NT2/D1 (cell line): ENCODE measurements at regions not wholly inside any gene's neighbourhood (a gene's known extent, or its start where the extent isn't known, plus 50 kb on each side); places are given as distances from the start of the nearest gene placed in this dataset.

Experiments used
- DNase-seq: peaks from one replicate; pipeline ENCODE4 v3.0.0-alpha.2; 2011; ENCODE audit warnings: low read depth, low spot score
- H3K27me3 ChIP-seq: 2 replicates; pipeline ENCODE4 v1.6.0; 2011; ENCODE audit warnings: mild to moderate bottlenecking; ENCODE audit not compliant: insufficient read length, insufficient read depth
- H3K36me3 ChIP-seq: 2 replicates; pipeline ENCODE4 v1.6.1; 2011; ENCODE audit warnings: mild to moderate bottlenecking, low read length, mixed read lengths; ENCODE audit not compliant: insufficient read depth, insufficient read length
- H3K4me1 ChIP-seq: 2 replicates; pipeline ENCODE4 v1.5.1; 2011; ENCODE audit not compliant: insufficient read depth, insufficient read length
- H3K4me3 ChIP-seq: 2 replicates; pipeline ENCODE4 v1.5.1; 2011; ENCODE audit warnings: low read depth; ENCODE audit not compliant: insufficient read length
- H3K9ac ChIP-seq: 2 replicates; pipeline ENCODE4 v1.6.0; 2011; ENCODE audit warnings: low read depth; ENCODE audit not compliant: insufficient read length
- H3K9me3 ChIP-seq: 2 replicates; pipeline ENCODE4 v1.5.1; 2011; ENCODE audit warnings: mild to moderate bottlenecking, low read length; ENCODE audit not compliant: insufficient read depth
- SUZ12 ChIP-seq: IDR thresholded peaks from 2 replicates; pipeline ENCODE4 v1.6.1; 2011; ENCODE audit not compliant: insufficient read length, insufficient read depth; ENCODE audit errors: extremely low read depth
- YY1 ChIP-seq: IDR thresholded peaks from 2 replicates; pipeline ENCODE4 v1.6.1; 2011; ENCODE audit not compliant: insufficient read length, insufficient read depth
- ZNF274 ChIP-seq: IDR thresholded peaks from 2 replicates; pipeline ENCODE4 v1.6.1; 2011; ENCODE audit warnings: mild to moderate bottlenecking, low read depth, low read length

GRCh38 chr9:88274078-88274477 is 114.2 kb upstream of the SPIN1 start:
- no peak for TF ChIP-seq ZNF274
- no peak for TF ChIP-seq YY1
- no peak for TF ChIP-seq SUZ12
- no peak overlapping the region for H3K9ac ChIP-seq
- no peak for DNase-seq
- no peaks in the 10 kb centered on the region for H3K9me3 ChIP-seq
- no peak overlapping the region for H3K4me3 ChIP-seq
- H3K4me1 ChIP-seq, result peaks cover 7% of the 10 kb centered on the region
- H3K27me3 ChIP-seq, result no peaks in the 10 kb centered on the region
- no peaks in the 10 kb centered on the region for H3K36me3 ChIP-seq

- TF ChIP-seq SUZ12, result no peak
- TF ChIP-seq ZNF274, result no peak
- TF ChIP-seq YY1, result no peak
- Histone ChIP-seq H3K9ac (no peak overlapping the region), H3K9me3 (no peaks in the 10 kb centered on the region), H3K4me3 (no peak overlapping the region), H3K36me3 (no peaks in the 10 kb centered on the region), H3K4me1 (peaks cover 7% of the 10 kb centered on the region), H3K27me3 (no peaks in the 10 kb centered on the region)
- no peak for DNase-seq
Observed at GRCh38 chr9:88272986-88273385, 115.3 kb upstream of the SPIN1 start.

GRCh38 chr9:88270413-88270812 is 117.8 kb upstream of the SPIN1 start:
- Histone ChIP-seq H3K36me3 (no peaks in the 10 kb centered on the region), H3K27me3 (no peaks in the 10 kb centered on the region), H3K4me3 (no peak overlapping the region), H3K9me3 (no peaks in the 10 kb centered on the region), H3K4me1 (peaks cover 5% of the 10 kb centered on the region), H3K9ac (no peak overlapping the region)
- TF ChIP-seq YY1 (no peak), SUZ12 (no peak)
- DNase-seq, result no peak

- Histone ChIP-seq H3K9ac (no peak overlapping the region), H3K4me1 (peaks cover 5% of the 10 kb centered on the region), H3K4me3 (no peak overlapping the region), H3K36me3 (no peaks in the 10 kb centered on the region), H3K9me3 (no peaks in the 10 kb centered on the region), H3K27me3 (no peaks in the 10 kb centered on the region)
- TF ChIP-seq YY1 (no peak), SUZ12 (no peak), ZNF274 (no peak)
- no peak for DNase-seq
Observed at GRCh38 chr9:88268886-88269285, 119.4 kb upstream of the SPIN1 start.

GRCh38 chr9:88267283-88267682 is 121.0 kb upstream of the SPIN1 start:
- no peaks in the 10 kb centered on the region for H3K27me3 ChIP-seq
- no peaks in the 10 kb centered on the region for H3K4me1 ChIP-seq
- no peak for DNase-seq
- H3K9me3 ChIP-seq, result no peaks in the 10 kb centered on the region
- TF ChIP-seq ZNF274, result no peak
- TF ChIP-seq YY1, result no peak
- TF ChIP-seq SUZ12, result no peak
- no peak overlapping the region for H3K9ac ChIP-seq
- no peak overlapping the region for H3K4me3 ChIP-seq
- no peaks in the 10 kb centered on the region for H3K36me3 ChIP-seq

- no peak for TF ChIP-seq SUZ12
- no peak for TF ChIP-seq ZNF274
- TF ChIP-seq YY1, result no peak
- Histone ChIP-seq H3K27me3 (no peaks in the 10 kb centered on the region), H3K9me3 (no peaks in the 10 kb centered on the region), H3K9ac (no peak overlapping the region), H3K4me1 (no peaks in the 10 kb centered on the region), H3K36me3 (no peaks in the 10 kb centered on the region), H3K4me3 (no peak overlapping the region)
- no peak for DNase-seq
Observed at GRCh38 chr9:88266416-88266815, 121.8 kb upstream of the SPIN1 start.

- no peak for TF ChIP-seq SUZ12
- TF ChIP-seq YY1, result no peak
- TF ChIP-seq ZNF274, result no peak
Observed at GRCh38 chr9:88259001-88259400, 120.7 kb upstream of the SPATA31C2 start.

More at GRCh38 chr9:88259001-88259400, 120.7 kb upstream of the SPATA31C2 start:
- no peak for DNase-seq
- H3K4me1 ChIP-seq, result no peaks in the 10 kb centered on the region
- H3K9ac ChIP-seq, result no peak overlapping the region
- H3K27me3 ChIP-seq, result no peaks in the 10 kb centered on the region
- H3K9me3 ChIP-seq, result 0 out of 2 replicates have a peak, but pooled peaks cover under 1% of the 10 kb centered on the region
- H3K36me3 ChIP-seq, result no peaks in the 10 kb centered on the region
- no peak overlapping the region for H3K4me3 ChIP-seq
